KOPT-K1 (cell line): ENCODE measurements at regions not wholly inside any gene's neighbourhood (a gene's known extent, or its start where the extent isn't known, plus 50 kb on each side); places are given as distances from the start of the nearest gene placed in this dataset.

Source experiments
- H3K27ac ChIP-seq: fragments of 200-600 bp; sonication (generic); 2 replicates; pipeline ENCODE4 v1.5.1; 2016; ENCODE audit warnings: antibody characterized with exemption, mild to moderate bottlenecking, low read depth, low read length; ENCODE audit not compliant: poor library complexity, severe bottlenecking
- H3K36me3 ChIP-seq: fragments of 200-600 bp; sonication (generic); 2 replicates; pipeline ENCODE4 v1.5.1; 2017; ENCODE audit warnings: antibody characterized with exemption, mild to moderate bottlenecking, low read length, moderate library complexity; ENCODE audit not compliant: insufficient read depth
- H3K9me3 ChIP-seq: fragments of 200-600 bp; sonication (generic); 2 replicates; pipeline ENCODE4 v1.5.1; 2017; ENCODE audit warnings: antibody characterized with exemption, low read length, mild to moderate bottlenecking; ENCODE audit not compliant: insufficient read depth, poor library complexity, severe bottlenecking

- no peaks in the 10 kb centered on the region for H3K36me3 ChIP-seq
- no peak overlapping the region for H3K27ac ChIP-seq
- H3K9me3 ChIP-seq, result no peaks in the 10 kb centered on the region
Measured at GRCh38 chr14:66078006-66078405, 408.2 kb upstream of the CCDC196 start.

GRCh38 chr14:66081594-66082376 lies 404.4 kb upstream of the CCDC196 start:
- no peaks in the 10 kb centered on the region for H3K9me3 ChIP-seq
- H3K36me3 ChIP-seq, result no peaks in the 10 kb centered on the region
- no peak overlapping the region for H3K27ac ChIP-seq

DNA sequence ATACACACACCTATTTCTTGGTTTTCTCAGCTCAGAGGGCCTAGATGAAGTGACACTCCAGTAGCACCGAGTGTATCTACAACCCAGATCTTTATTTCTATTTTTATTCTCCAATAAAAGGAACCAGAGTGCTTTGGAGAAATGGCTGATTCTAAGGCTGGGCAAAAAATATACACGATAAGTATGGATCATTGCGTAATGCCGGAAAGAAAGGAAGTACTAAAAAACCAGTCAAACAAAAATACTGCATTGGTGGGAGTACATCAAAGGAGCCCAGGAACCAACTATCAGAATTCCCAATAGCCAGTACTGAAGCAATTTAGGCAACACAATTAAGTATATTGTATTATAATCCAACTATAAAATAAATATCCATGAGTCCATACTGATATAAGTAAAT lies 400.9 kb upstream of the CCDC196 start:
- Histone ChIP-seq H3K27ac (no peak overlapping the region), H3K36me3 (no peaks in the 10 kb centered on the region), H3K9me3 (no peaks in the 10 kb centered on the region)

- H3K27ac ChIP-seq, result no peak overlapping the region
- no peaks in the 10 kb centered on the region for H3K36me3 ChIP-seq
Measured at GRCh38 chr14:66085665-66086064, 400.5 kb upstream of the CCDC196 start.

GRCh38 chr14:66087231-66087630 lies 398.9 kb upstream of the CCDC196 start:
- Histone ChIP-seq H3K9me3 (no peaks in the 10 kb centered on the region), H3K27ac (no peak overlapping the region), H3K36me3 (no peaks in the 10 kb centered on the region)

More at GRCh38 chr14:66085665-66086064, 400.5 kb upstream of the CCDC196 start:
- H3K9me3 ChIP-seq, result no peaks in the 10 kb centered on the region

DNA sequence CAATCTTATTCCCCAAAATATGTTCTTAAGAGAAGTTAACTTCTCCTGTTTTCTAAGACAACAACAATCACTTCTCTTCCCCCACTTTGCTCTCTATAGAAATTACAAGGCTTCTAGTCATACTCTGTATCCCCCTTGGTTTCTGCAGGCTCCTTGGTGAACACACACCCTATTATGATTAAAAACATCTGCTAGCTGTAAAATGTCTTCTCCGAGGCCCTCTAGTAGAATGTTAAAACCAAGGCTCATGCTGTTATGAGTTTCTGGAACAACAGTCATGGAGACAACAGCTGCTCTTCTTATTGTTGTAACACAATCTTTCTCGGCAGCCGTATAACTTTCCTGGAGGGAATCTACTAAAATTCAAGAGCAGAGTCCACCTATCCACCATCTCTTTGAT lies 397.5 kb upstream of the CCDC196 start:
- Histone ChIP-seq H3K9me3 (no peaks in the 10 kb centered on the region), H3K27ac (no peak overlapping the region), H3K36me3 (no peaks in the 10 kb centered on the region)

DNA sequence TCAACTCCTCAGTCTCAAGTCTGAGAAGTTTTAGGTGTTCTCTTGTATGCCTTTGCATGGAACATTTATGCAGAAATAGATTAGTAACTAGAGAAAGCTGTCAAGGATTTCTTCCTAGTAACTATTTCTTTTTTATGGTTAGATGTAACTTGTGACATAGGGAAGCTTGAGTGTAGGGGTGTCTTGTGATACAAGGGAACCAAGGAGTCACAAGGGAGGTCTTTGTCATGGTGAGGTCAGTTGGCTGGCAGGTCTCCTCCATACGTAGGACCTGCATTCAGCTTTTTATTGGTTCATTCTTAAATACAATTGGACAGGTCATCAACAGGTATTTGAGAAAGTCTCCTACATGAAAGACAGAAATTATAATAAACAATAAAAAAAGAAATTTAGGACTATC lies 394.0 kb upstream of the CCDC196 start:
- Histone ChIP-seq H3K36me3 (no peaks in the 10 kb centered on the region), H3K27ac (no peak overlapping the region), H3K9me3 (no peaks in the 10 kb centered on the region)

DNA sequence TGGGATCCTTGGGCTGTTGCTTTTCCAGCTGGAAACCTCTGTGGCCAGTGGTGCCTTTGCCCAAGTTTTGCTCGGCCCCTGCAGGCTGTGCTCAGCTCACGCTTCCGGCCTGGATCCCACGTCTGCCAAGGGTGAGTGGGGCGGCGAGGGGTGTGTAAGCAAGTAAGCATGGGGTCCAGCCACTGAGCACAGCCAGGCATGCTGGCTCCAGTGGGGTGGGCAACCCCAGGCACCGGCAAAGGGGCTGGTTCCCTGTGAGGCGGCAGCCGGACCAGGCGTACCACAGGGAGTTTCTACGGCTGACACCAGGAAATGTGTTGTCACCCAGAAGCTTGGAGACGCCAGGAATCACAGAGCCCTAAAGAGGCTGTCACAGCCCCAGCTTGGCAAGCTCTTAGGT lies 393.4 kb upstream of the CCDC196 start:
- H3K27ac ChIP-seq, result no peak overlapping the region
- H3K36me3 ChIP-seq, result no peaks in the 10 kb centered on the region
- no peaks in the 10 kb centered on the region for H3K9me3 ChIP-seq

GRCh38 chr14:66094001-66094727 lies 392.0 kb upstream of the CCDC196 start:
- no peaks in the 10 kb centered on the region for H3K36me3 ChIP-seq
- no peaks in the 10 kb centered on the region for H3K9me3 ChIP-seq
- H3K27ac ChIP-seq, result no peak overlapping the region

DNA sequence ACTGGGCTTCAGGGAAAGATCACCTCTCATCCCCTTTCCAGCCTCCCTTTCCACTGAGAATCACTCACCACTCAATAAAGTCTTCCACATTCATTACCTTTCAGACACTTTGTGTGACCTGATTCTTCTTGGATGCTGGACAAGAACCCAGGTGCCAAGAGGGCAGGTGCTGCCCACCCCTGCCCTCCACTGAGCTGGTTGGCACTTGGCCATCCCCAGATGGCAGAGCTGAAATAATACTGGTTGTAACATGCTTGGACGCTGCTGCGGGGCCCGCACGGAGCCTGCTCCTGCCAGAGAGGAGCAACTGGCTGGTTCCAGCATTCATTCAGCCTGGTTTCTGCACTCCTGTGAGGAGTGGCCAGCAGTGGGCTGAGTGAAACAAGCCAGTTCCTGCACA lies 386.7 kb upstream of the CCDC196 start:
- no peak overlapping the region for H3K27ac ChIP-seq
- H3K36me3 ChIP-seq, result no peaks in the 10 kb centered on the region
- H3K9me3 ChIP-seq, result no peaks in the 10 kb centered on the region

DNA sequence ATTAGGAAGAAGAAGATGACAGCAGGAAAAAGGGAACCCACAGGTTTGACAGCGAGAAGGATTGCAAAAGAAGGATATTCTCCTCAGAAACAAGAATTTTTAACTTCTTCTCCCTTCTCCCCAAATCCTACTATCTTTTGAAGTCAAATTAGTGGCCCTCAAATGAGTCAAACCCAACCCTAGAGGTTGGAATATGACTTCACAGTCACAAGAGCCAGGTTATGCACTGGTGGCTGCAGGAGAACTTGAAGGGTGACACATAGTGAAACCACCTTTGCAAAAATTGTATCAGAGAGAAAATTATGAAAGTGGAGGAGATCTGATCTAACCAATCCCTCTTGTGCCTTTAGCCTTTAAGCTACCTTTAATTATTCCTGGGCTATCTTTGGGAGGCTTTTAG lies 386.2 kb upstream of the CCDC196 start:
- Histone ChIP-seq H3K36me3 (no peaks in the 10 kb centered on the region), H3K27ac (no peak overlapping the region), H3K9me3 (no peaks in the 10 kb centered on the region)

- no peaks in the 10 kb centered on the region for H3K9me3 ChIP-seq
- H3K36me3 ChIP-seq, result no peaks in the 10 kb centered on the region
- H3K27ac ChIP-seq, result no peak overlapping the region
Measured at GRCh38 chr14:66101662-66102061, 384.5 kb upstream of the CCDC196 start.

- H3K36me3 ChIP-seq, result no peaks in the 10 kb centered on the region
- H3K27ac ChIP-seq, result no peak overlapping the region
- no peaks in the 10 kb centered on the region for H3K9me3 ChIP-seq
Measured at GRCh38 chr14:66104486-66104885, 381.7 kb upstream of the CCDC196 start.

DNA sequence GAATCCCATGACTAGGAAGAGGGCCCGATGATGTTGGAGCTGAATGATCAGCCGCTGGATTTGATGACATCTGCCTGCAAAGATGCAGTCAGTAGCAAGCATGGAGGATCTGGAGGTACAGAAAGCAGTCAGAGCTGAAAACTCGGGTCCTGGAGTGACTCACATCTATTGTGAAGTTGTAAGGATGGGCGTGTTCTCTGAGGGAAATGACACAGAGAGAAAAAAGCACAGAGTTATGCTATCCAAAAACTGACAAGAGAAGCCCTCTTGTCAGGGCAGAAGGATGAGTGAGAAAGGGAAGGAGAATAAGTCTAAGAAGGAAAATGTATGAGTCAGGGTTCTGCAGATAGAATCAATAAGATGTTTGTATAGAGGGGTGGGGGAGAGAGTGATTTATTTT lies 380.4 kb upstream of the CCDC196 start:
- Histone ChIP-seq H3K9me3 (no peaks in the 10 kb centered on the region), H3K27ac (no peak overlapping the region), H3K36me3 (no peaks in the 10 kb centered on the region)

DNA sequence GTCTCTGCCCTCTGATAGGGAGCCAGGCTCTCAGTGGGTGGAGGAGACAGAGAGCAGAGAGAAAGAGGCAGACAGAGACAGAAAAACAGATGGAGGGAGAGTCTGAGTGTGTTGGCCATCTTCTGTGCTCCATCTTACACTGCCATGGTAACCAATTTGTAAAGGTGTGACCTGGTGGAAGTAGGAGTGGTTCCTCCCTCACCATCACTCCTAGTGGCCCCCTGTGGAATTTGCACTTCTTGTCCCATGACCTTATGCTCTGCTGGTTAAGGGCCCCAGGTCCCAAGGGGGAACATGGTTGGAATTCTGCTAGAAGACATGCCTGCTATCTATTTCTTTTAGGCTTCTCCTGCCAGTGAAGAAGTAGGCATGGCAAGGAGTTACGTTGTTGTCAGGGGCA lies 376.7 kb upstream of the CCDC196 start:
- H3K9me3 ChIP-seq, result no peaks in the 10 kb centered on the region
- H3K36me3 ChIP-seq, result no peaks in the 10 kb centered on the region
- no peak overlapping the region for H3K27ac ChIP-seq

DNA sequence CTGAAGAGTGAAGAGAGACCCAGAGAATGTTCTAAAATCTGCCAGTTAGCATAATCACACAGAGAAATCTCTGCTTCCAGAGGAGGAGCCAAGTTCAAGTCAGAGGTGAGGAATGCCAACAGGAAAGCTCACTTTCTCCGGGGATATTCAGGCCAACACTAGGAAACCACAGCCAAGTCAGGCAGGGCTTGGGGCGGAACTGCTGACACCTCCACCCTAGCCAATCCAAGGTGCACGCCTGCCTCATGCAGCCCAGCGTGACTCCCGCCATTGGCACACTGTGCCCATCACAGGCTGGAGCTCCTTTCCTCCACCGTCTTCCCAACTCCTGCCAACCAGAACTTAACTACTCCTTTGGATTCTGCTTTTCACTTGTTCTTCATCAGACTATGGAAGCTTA lies 374.3 kb upstream of the CCDC196 start:
- peaks cover 6% of the 10 kb centered on the region for H3K9me3 ChIP-seq
- H3K36me3 ChIP-seq, result no peaks in the 10 kb centered on the region
- H3K27ac ChIP-seq, result no peak overlapping the region
